Breast epithelium (tissue), 3 donors: ENCODE measurements at regions not wholly inside any gene's neighbourhood (a gene's known extent, or its start where the extent isn't known, plus 50 kb on each side); places are given as distances from the start of the nearest gene placed in this dataset.

Experiments
- POLR2A ChIP-seq: fragments of 450-650 bp; IDR thresholded peaks from one replicate; pipeline ENCODE4 v1.6.1; 2016; ENCODE audit warnings: antibody characterized with exemption, mild to moderate bottlenecking, moderate library complexity
- POLR2AphosphoS5 ChIP-seq, 3 donors: sonication (generic); formaldehyde crosslinking; IDR thresholded peaks; one replicate each; pipeline ENCODE4 v1.6.1; 2017; ENCODE audit warnings: antibody characterized with exemption in 3 of 3
- TF ChIP-seq, protein P1 (sequence below), 3 donors: fragments of 450-650 bp; IDR thresholded peaks; one replicate each; pipeline ENCODE4 v1.5.1; 2016 to 2017; ENCODE audit warnings: antibody characterized with exemption in 3 of 3, mild to moderate bottlenecking in 3 of 3, moderate library complexity in 3 of 3

DNA sequence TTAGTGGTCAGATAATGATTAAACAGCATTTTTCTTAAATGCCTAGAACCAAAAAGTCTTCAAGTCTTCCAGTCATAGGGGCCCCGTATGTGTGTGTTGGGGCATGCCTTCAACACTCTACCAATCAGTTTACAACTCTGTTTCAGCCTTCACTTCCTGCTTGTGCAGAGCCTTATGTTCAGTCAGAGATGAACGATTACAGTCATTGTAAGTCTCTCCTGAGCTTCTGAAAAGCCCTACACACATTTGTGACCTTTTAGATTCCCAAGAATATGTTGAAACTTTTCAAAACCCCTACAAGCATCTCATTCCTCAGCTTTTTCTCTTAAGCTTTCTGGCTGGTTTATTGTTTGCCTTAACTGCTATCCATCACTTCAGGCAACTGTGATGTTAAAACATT is 591.2 kb downstream of the ZNF674 start:
- TF ChIP-seq POLR2A (no peak), POLR2AphosphoS5 (IDR thresholded peaks at IDR 0.05) (no peak)
- TF ChIP-seq, protein P1, sequence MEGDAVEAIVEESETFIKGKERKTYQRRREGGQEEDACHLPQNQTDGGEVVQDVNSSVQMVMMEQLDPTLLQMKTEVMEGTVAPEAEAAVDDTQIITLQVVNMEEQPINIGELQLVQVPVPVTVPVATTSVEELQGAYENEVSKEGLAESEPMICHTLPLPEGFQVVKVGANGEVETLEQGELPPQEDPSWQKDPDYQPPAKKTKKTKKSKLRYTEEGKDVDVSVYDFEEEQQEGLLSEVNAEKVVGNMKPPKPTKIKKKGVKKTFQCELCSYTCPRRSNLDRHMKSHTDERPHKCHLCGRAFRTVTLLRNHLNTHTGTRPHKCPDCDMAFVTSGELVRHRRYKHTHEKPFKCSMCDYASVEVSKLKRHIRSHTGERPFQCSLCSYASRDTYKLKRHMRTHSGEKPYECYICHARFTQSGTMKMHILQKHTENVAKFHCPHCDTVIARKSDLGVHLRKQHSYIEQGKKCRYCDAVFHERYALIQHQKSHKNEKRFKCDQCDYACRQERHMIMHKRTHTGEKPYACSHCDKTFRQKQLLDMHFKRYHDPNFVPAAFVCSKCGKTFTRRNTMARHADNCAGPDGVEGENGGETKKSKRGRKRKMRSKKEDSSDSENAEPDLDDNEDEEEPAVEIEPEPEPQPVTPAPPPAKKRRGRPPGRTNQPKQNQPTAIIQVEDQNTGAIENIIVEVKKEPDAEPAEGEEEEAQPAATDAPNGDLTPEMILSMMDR (IDR thresholded peaks at IDR 0.05): no peak
